ENCODE measurements at regions not wholly inside any gene's neighbourhood (a gene's known extent, or its start where the extent isn't known, plus 50 kb on each side); places are given as distances from the start of the nearest gene placed in this dataset.

GRCh38 chr3:28672406-28672805 is 323.8 kb upstream of the AZI2 start:
- TF ChIP-seq NFRKB (IDR thresholded peaks at IDR 0.05): no peak
- no peak for TF ChIP-seq SP1 (IDR thresholded peaks at IDR 0.05)
- TF ChIP-seq BHLHE40 (IDR thresholded peaks at IDR 0.05; ENCODE audit: borderline replicate concordance): no peak
- TF ChIP-seq FOXK2 (IDR thresholded peaks at IDR 0.05): no peak
- TF ChIP-seq SUZ12 (IDR thresholded peaks at IDR 0.05): no peak
- TF ChIP-seq FOXM1 (IDR thresholded peaks at IDR 0.05; ENCODE audit: borderline replicate concordance): no peak
- TF ChIP-seq CTBP1 (IDR thresholded peaks at IDR 0.05; ENCODE audit: borderline replicate concordance): no peak
- TF ChIP-seq ZNF384 (IDR thresholded peaks at IDR 0.05): no peak
- no peak for TF ChIP-seq ELF4 (IDR thresholded peaks at IDR 0.05)
- no peak for TF ChIP-seq PKNOX1 (IDR thresholded peaks at IDR 0.05)
- no peak for TF ChIP-seq L3MBTL2 (conservative IDR thresholded peaks at IDR 0.05)
- TF ChIP-seq ARNT (IDR thresholded peaks at IDR 0.05): no peak
- no peak for TF ChIP-seq TARDBP (IDR thresholded peaks at IDR 0.05)
- TF ChIP-seq HDGF (IDR thresholded peaks at IDR 0.05; ENCODE audit: borderline replicate concordance): no peak

All from HEK293T (cell line).